K562 (cell line): ENCODE measurements at regions not wholly inside any gene's neighbourhood (a gene's known extent, or its start where the extent isn't known, plus 50 kb on each side); places are given as distances from the start of the nearest gene placed in this dataset.
A peak's percentile ranks its signal among the peaks of the same experiment; 100 is the strongest.
"Not testable (repeated sequence)": the region's sequence is repeated elsewhere in the genome, so short reads cannot be mapped to it uniquely, and the experiment has no call there.

Experiments
- ATAC-seq: fragments of 200-7000 bp; cut with Tn5 transposase; 3 replicates; pipeline ENCODE4 v1.9.1; 2020; ENCODE audit warnings: moderate library complexity
- BruUV-seq: library from RNA; stranded (reverse); fragments of 400-500 nt; replicated peaks from 2 replicates; lab custom pipeline; 2021; lab: Mats Ljungman, UMichigan
- CTCF ChIA-PET: fragments of 300-600 bp; formaldehyde crosslinking; extraction: SDS; loops from one replicate; lab custom pipeline; 2021; ENCODE audit warnings: low intra/inter-chr PET ratio; lab: Yijun Ruan, JAX
- POLR2A ChIA-PET: fragments of 300-600, 350-650 bp; sonication (Branson Sonifier 250); formaldehyde crosslinking; extraction: SDS; loops from one replicate; lab custom pipeline; 2021; ENCODE audit warnings: antibody characterized with exemption, inconsistent platforms; lab: Yijun Ruan, JAX
- DNase-seq, 4 experiments: peaks; one replicate each; pipeline versions ENCODE4 v3.0.0 to v3.0.0-alpha.2; 2011 to 2018; ENCODE audit warnings: low spot score in 3 of 4, mixed read lengths in 3 of 4; ENCODE audit errors: extremely low read depth in 1 of 4
- FAIRE-seq: peaks from 2 replicates; lab custom pipeline; 2011; peaks lifted over from hg19 to GRCh38; lab: Jason Lieb, UNC
- H2AFZ ChIP-seq: 2 replicates; pipeline ENCODE4 v1.6.0; 2011; ENCODE audit warnings: low read depth, low read length, control low read depth, inconsistent platforms
- H3K27ac ChIP-seq: fragments of 200-600 bp; 3 replicates; pipeline ENCODE4 v1.8.0; 2011; ENCODE audit warnings: low read depth, mild to moderate bottlenecking, control low read depth, inconsistent platforms, low read length, moderate library complexity, mixed read lengths; ENCODE audit errors: extremely low read depth
- H3K27me3 ChIP-seq, 2 experiments: fragments of 300-600 bp in 1 of 2; 2 replicates in 1 of 2; 3 replicates in 1 of 2; pipeline versions ENCODE4 v1.6.0 to v1.8.0; 2011; ENCODE audit warnings: inconsistent platforms in 2 of 2, low read length in 2 of 2, mild to moderate bottlenecking in 1 of 2, mixed read lengths in 1 of 2, moderate library complexity in 1 of 2; ENCODE audit not compliant: control insufficient read depth in 2 of 2, insufficient read depth in 2 of 2
- H3K36me3 ChIP-seq: fragments of 300-600 bp; 3 replicates; pipeline ENCODE4 v1.8.0; 2011; ENCODE audit warnings: mild to moderate bottlenecking, low read length, inconsistent platforms; ENCODE audit not compliant: control insufficient read depth, insufficient read depth
- H3K4me1 ChIP-seq, 2 experiments: fragments of 200-600 bp in 1 of 2; replicated peaks in 1 of 2; 2 replicates in 1 of 2; 3 replicates in 1 of 2; pipeline versions ENCODE4 v1.5.1 to v1.8.0; 2011; ENCODE audit warnings: inconsistent platforms in 2 of 2, low read length in 2 of 2, mild to moderate bottlenecking in 1 of 2, mixed read lengths in 1 of 2, moderate library complexity in 1 of 2; ENCODE audit not compliant: control insufficient read depth in 2 of 2, insufficient read depth in 2 of 2
- H3K4me2 ChIP-seq: 2 replicates; pipeline ENCODE4 v1.6.1; 2011; ENCODE audit warnings: low read length, control low read depth, inconsistent platforms, mixed read lengths; ENCODE audit not compliant: insufficient read depth
- H3K4me3 ChIP-seq: fragments of 200-600 bp; sonication (generic), shearing (Covaris generic); 2 replicates; pipeline ENCODE4 v1.5.1; 2016; ENCODE audit warnings: control low read depth, inconsistent platforms
- H3K79me2 ChIP-seq: fragments of 200-600 bp; 3 replicates; pipeline ENCODE4 v1.8.0; 2011; ENCODE audit warnings: low read length, inconsistent platforms; ENCODE audit not compliant: control insufficient read depth, insufficient read depth
- H3K9ac ChIP-seq, 2 experiments: 2 replicates each; pipeline versions ENCODE4 v1.6.0 to v1.6.1; 2011; ENCODE audit warnings: low read depth in 2 of 2, low read length in 2 of 2, control low read depth in 1 of 2, inconsistent platforms in 1 of 2, mild to moderate bottlenecking in 1 of 2, mixed read lengths in 1 of 2; ENCODE audit not compliant: insufficient read depth in 1 of 2
- H3K9me1 ChIP-seq: one replicate; pipeline ENCODE4 v1.6.0; 2011; ENCODE audit warnings: inconsistent platforms, mild to moderate bottlenecking, low read length, moderate library complexity; ENCODE audit not compliant: control insufficient read depth, insufficient read depth
- H3K9me3 ChIP-seq: replicated peaks from 2 replicates; pipeline ENCODE4 v1.5.1; 2011; ENCODE audit warnings: low read depth, low read length, inconsistent platforms; ENCODE audit not compliant: control insufficient read depth, insufficient read depth
- H4K20me1 ChIP-seq: replicated peaks from 2 replicates; pipeline ENCODE4 v1.6.1; 2011; ENCODE audit warnings: low read length, inconsistent platforms, mixed read lengths; ENCODE audit not compliant: control insufficient read depth, insufficient read depth
- NRF1 ChIP-seq, 2 experiments: fragments of 450-650 bp; IDR thresholded peaks in 1 of 2; conservative IDR thresholded peaks in 1 of 2; 2 replicates each; pipeline ENCODE4 v1.6.1; 2014; ENCODE audit warnings: mild to moderate bottlenecking in 2 of 2
- YY1 ChIP-seq, 3 experiments: IDR thresholded peaks; 2 replicates each; pipeline ENCODE4 v1.6.1; 2011; ENCODE audit warnings: low read length in 2 of 3, mild to moderate bottlenecking in 2 of 3, moderate library complexity in 2 of 3, borderline replicate concordance in 1 of 3, control low read depth in 1 of 3, low read depth in 1 of 3; ENCODE audit not compliant: insufficient read depth in 3 of 3, insufficient replicate concordance in 2 of 3, control insufficient read depth in 1 of 3, insufficient read length in 1 of 3; ENCODE audit errors: extremely low read depth in 1 of 3
- WGBS: fragments of 100-300 bp; shearing (Covaris generic); methylation state at CpG from one replicate; pipeline ENCODE4 v1.1.6; 2016; ENCODE audit warnings: low coverage, mixed read lengths; ENCODE audit not compliant: insufficient coverage; ENCODE audit errors: missing lambda C conversion rate; 5-methylcytosine and 5-hydroxymethylcytosine counted together
- in situ Hi-C: fragments of 300-500 bp; cut with MboI; formaldehyde crosslinking; loops from 4 replicates; pipeline ENCODE4 v1.15.0; 2018; ENCODE audit warnings: inconsistent platforms, mixed read lengths
- intact Hi-C: fragments of 100-400 bp; cut with micrococcal nuclease; formaldehyde crosslinking; loops from 2 replicates; pipeline ENCODE4 v1.14.2; 2022

GRCh38 chr9:62897411-62898225, 1707.8 kb downstream of the SPATA31A7 start:
- H3K36me3 ChIP-seq, H3K27ac ChIP-seq, H3K9me3 ChIP-seq, H3K27me3 ChIP-seq, H3K4me3 ChIP-seq, H4K20me1 ChIP-seq, ATAC-seq, H3K79me2 ChIP-seq, H2AFZ ChIP-seq, FAIRE-seq, H3K9me1 ChIP-seq, POLR2A ChIA-PET, in situ Hi-C loops, H3K9ac ChIP-seq, DNase-seq, CTCF ChIA-PET, H3K4me2 ChIP-seq, H3K4me1 ChIP-seq, BruUV-seq, intact Hi-C loops: not testable (repeated sequence)
- peak; percentile 41; a peak in 3 of 4 replicates for TF ChIP-seq NRF1 (conservative IDR thresholded peaks at IDR 0.05 in 1 of 2, IDR thresholded peaks at IDR 0.05 in 1 of 2)
- peak in 1 of 3 experiments; percentile 33 for TF ChIP-seq YY1 (IDR thresholded peaks at IDR 0.05; ENCODE audit: borderline replicate concordance in 1 of 3, control insufficient read depth in 1 of 3, extremely low read depth in 1 of 3, insufficient read depth in 3 of 3, insufficient read length in 1 of 3, insufficient replicate concordance in 2 of 3, low read depth in 1 of 3, low read length in 2 of 3)
- WGBS = 9% methylated on average over 17 of the region's 48 CpGs

DNA sequence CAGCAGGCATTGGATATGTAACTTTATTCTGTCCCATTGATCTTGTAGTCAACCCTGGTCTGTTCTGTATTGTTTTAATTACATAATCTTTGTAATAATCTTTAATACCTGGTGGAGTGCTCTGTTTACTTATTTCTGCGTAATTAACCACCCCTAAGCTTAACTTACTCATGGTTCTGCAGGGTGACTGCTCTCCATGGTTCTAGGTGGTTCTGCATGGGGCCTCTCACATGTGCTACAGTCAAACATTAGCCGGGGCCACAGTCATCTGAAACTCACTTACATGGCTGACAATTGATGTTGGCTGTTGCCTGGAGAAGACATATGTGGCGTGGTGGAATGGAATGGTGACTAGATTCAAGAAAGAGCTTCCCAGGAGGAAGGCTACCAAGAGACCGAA, 1709.8 kb downstream of the SPATA31A7 start:
- intact Hi-C loops, CTCF ChIA-PET, H3K36me3 ChIP-seq, H2AFZ ChIP-seq, H3K27me3 ChIP-seq, in situ Hi-C loops, POLR2A ChIA-PET, BruUV-seq, H3K4me2 ChIP-seq, H3K9me1 ChIP-seq, H3K4me1 ChIP-seq, H3K9ac ChIP-seq, H3K4me3 ChIP-seq, DNase-seq, H4K20me1 ChIP-seq, FAIRE-seq, ATAC-seq, H3K9me3 ChIP-seq, H3K79me2 ChIP-seq, H3K27ac ChIP-seq: not testable (repeated sequence)
- 14% methylated on average over 2 of the region's 4 CpGs for WGBS

- POLR2A ChIA-PET, H3K79me2 ChIP-seq, ATAC-seq, H4K20me1 ChIP-seq, H3K36me3 ChIP-seq, BruUV-seq, DNase-seq, intact Hi-C loops, H3K27me3 ChIP-seq, CTCF ChIA-PET, H3K4me1 ChIP-seq, H3K9me3 ChIP-seq, in situ Hi-C loops, H3K27ac ChIP-seq, H3K9ac ChIP-seq, H3K4me2 ChIP-seq, H2AFZ ChIP-seq, FAIRE-seq, H3K4me3 ChIP-seq, H3K9me1 ChIP-seq: not testable (repeated sequence)
- WGBS = 0% methylated on average over 3 of the region's 3 CpGs
Measured at GRCh38 chr9:62904061-62904460, 1714.2 kb downstream of the SPATA31A7 start.
